A673 (cell line): ENCODE measurements at regions not wholly inside any gene's neighbourhood (a gene's known extent, or its start where the extent isn't known, plus 50 kb on each side); places are given as distances from the start of the nearest gene placed in this dataset.

ENCODE experiments used
- CTCF ChIP-seq: fragments of 300-800, 200-600 bp; sonication (generic); conservative IDR thresholded peaks from 2 replicates; pipeline ENCODE4 v1.5.1; 2017; ENCODE audit warnings: low read depth, mild to moderate bottlenecking, antibody characterized with exemption, low read length, moderate library complexity, mixed read lengths
- EZH2 ChIP-seq: fragments of 200-600 bp; sonication (generic); IDR thresholded peaks from 2 replicates; pipeline ENCODE4 v1.6.1; 2017; ENCODE audit warnings: borderline replicate concordance, low read depth, mild to moderate bottlenecking, mixed read lengths, antibody characterized with exemption, low read length; ENCODE audit not compliant: poor library complexity, severe bottlenecking

DNA sequence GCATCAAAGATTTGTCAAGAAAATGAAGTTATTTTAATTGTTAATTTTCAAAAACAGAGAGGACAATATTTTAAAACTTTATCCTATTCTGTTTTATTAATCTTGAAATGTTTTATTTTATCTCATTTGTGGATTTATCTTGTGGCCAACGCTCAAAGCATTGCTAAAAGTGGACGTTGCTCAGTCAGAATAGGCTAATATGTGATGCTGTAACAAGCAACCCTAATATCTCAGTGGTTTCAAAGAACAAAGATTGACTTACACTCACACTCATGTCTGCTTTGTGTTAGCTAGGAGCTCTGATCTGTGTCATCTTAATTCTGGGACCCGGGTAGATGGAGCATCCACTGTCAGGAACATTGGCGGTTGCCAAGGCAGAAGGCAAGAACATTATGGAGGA lies 86.0 kb upstream of the PLCL2 start:
- TF ChIP-seq EZH2 (no peak), CTCF (no peak)
